Endothelial cell of umbilical vein (primary cell): ENCODE measurements at regions not wholly inside any gene's neighbourhood (a gene's known extent, or its start where the extent isn't known, plus 50 kb on each side); places are given as distances from the start of the nearest gene placed in this dataset.

Experiments
- BruUV-seq: library from RNA; stranded (reverse); fragments of 400-500 nt; replicated peaks from 2 replicates; lab custom pipeline; 2021; lab: Mats Ljungman, UMichigan
- CTCF ChIA-PET: fragments of 300-600, 350-600 bp; sonication (Branson Sonifier 250); formaldehyde crosslinking; loops from one replicate; lab custom pipeline; 2021; ENCODE audit warnings: antibody characterized with exemption, inconsistent platforms; lab: Charles Lee
- POLR2A ChIA-PET: fragments of 300-600, 350-600 bp; sonication (Branson Sonifier 250); formaldehyde crosslinking; loops from one replicate; lab custom pipeline; 2021; ENCODE audit warnings: antibody characterized with exemption, inconsistent platforms; lab: Charles Lee
- DNase-seq: peaks from one replicate; pipeline ENCODE4 v3.0.0-alpha.2; 2011; ENCODE audit warnings: low read depth, low spot score
- FAIRE-seq: peaks from 2 replicates; lab custom pipeline; 2011; peaks lifted over from hg19 to GRCh38; lab: Jason Lieb, UNC
- H2AFZ ChIP-seq: 2 replicates; pipeline ENCODE4 v1.6.0; 2012; ENCODE audit warnings: low read depth, low read length, control low read depth, inconsistent platforms
- H3K27ac ChIP-seq: 2 replicates; pipeline ENCODE4 v1.5.1; 2011; ENCODE audit warnings: low read depth, mild to moderate bottlenecking, control low read depth, low read length, moderate library complexity; ENCODE audit not compliant: insufficient read depth
- H3K27me3 ChIP-seq, 2 experiments: 2 replicates each; pipeline versions ENCODE4 v1.6.0 to v1.6.1; 2011; ENCODE audit warnings: low read length in 2 of 2, mixed read lengths in 1 of 2; ENCODE audit not compliant: control insufficient read depth in 2 of 2, insufficient read depth in 2 of 2
- H3K36me3 ChIP-seq, 2 experiments: 2 replicates in 1 of 2; 3 replicates in 1 of 2; pipeline ENCODE4 v1.5.1; 2011; ENCODE audit warnings: low read length in 2 of 2, mild to moderate bottlenecking in 1 of 2, moderate library complexity in 1 of 2; ENCODE audit not compliant: control insufficient read depth in 2 of 2, insufficient read depth in 2 of 2; ENCODE audit errors: extremely low read depth in 1 of 2
- H3K4me1 ChIP-seq: 3 replicates; pipeline ENCODE4 v1.5.1; 2011; ENCODE audit warnings: mild to moderate bottlenecking, low read length; ENCODE audit not compliant: control insufficient read depth, insufficient read depth; ENCODE audit errors: extremely low read depth
- H3K4me2 ChIP-seq: 2 replicates; pipeline ENCODE4 v1.6.1; 2011; ENCODE audit warnings: low read length, control low read depth, mixed read lengths; ENCODE audit not compliant: insufficient read depth
- H3K4me3 ChIP-seq, 3 experiments: fragments of 200-600 bp in 1 of 3; sonication (generic), shearing (Covaris generic) in 1 of 3; replicated peaks in 1 of 3; 2 replicates each; pipeline ENCODE4 v1.5.1; 2011 to 2016; ENCODE audit warnings: control low read depth in 3 of 3, low read length in 3 of 3, mild to moderate bottlenecking in 2 of 3, inconsistent platforms in 1 of 3, low read depth in 1 of 3, moderate library complexity in 1 of 3; ENCODE audit not compliant: insufficient read depth in 1 of 3
- H3K79me2 ChIP-seq: 2 replicates; pipeline ENCODE4 v1.6.0; 2012; ENCODE audit warnings: low read length, inconsistent platforms; ENCODE audit not compliant: control insufficient read depth, insufficient read depth
- H3K9ac ChIP-seq: replicated peaks from 2 replicates; pipeline ENCODE3; 2011; ENCODE audit warnings: low read length, control low read depth; ENCODE audit not compliant: insufficient read depth; ENCODE audit errors: extremely low read depth
- H3K9me1 ChIP-seq: replicated peaks from 3 replicates; pipeline ENCODE4 v1.6.0; 2011; ENCODE audit warnings: mild to moderate bottlenecking, low read length; ENCODE audit not compliant: control insufficient read depth, insufficient read depth; ENCODE audit errors: extremely low read depth
- H3K9me3 ChIP-seq: replicated peaks from 2 replicates; pipeline ENCODE4 v1.5.1; 2012; ENCODE audit warnings: low read length, inconsistent platforms; ENCODE audit not compliant: control insufficient read depth, insufficient read depth
- H4K20me1 ChIP-seq: replicated peaks from 2 replicates; pipeline ENCODE3; 2011; ENCODE audit warnings: mild to moderate bottlenecking, low read length; ENCODE audit not compliant: control insufficient read depth, insufficient read depth; ENCODE audit errors: extremely low read depth
- CTCF ChIP-seq, 2 donors: IDR thresholded peaks; 1 replicate in 1 of 2; 2 replicates in 1 of 2; pipeline ENCODE4 v1.5.1; 2011; ENCODE audit warnings: low read length in 2 of 2, mild to moderate bottlenecking in 2 of 2, moderate library complexity in 2 of 2, control low read depth in 1 of 2, inconsistent platforms in 1 of 2, low read depth in 1 of 2; ENCODE audit not compliant: insufficient read depth in 1 of 2; ENCODE audit errors: extremely low read depth in 1 of 2
- EZH2 ChIP-seq: IDR thresholded peaks from 2 replicates; pipeline ENCODE4 v1.6.1; 2012; ENCODE audit warnings: borderline replicate concordance, low read depth, mild to moderate bottlenecking, moderate library complexity, low read length, inconsistent platforms; ENCODE audit not compliant: severe bottlenecking
- FOS ChIP-seq: IDR thresholded peaks from 2 replicates; pipeline ENCODE4 v1.6.1; 2011; ENCODE audit warnings: mild to moderate bottlenecking, low read length, moderate library complexity, borderline replicate concordance; ENCODE audit not compliant: insufficient read depth
- GATA2 ChIP-seq: IDR thresholded peaks from 2 replicates; pipeline ENCODE4 v1.7.0; 2011; ENCODE audit warnings: low read depth, mild to moderate bottlenecking, moderate library complexity, mixed read lengths, low read length; ENCODE audit not compliant: insufficient read length, insufficient read depth
- JUN ChIP-seq: IDR thresholded peaks from 2 replicates; pipeline ENCODE4 v1.6.1; 2011; ENCODE audit warnings: borderline replicate concordance, low read depth; ENCODE audit not compliant: insufficient read length, insufficient read depth
- MAX ChIP-seq: IDR thresholded peaks from 2 replicates; pipeline ENCODE4 v1.6.1; 2011; ENCODE audit not compliant: insufficient read depth, insufficient read length
- MYC ChIP-seq: IDR thresholded peaks from one replicate; pipeline ENCODE4 v1.6.1; 2011; ENCODE audit warnings: mild to moderate bottlenecking, low read depth, low read length
- POLR2A ChIP-seq: IDR thresholded peaks from 2 replicates; pipeline ENCODE4 v1.6.1; 2012; ENCODE audit warnings: low read depth, mild to moderate bottlenecking, control low read depth, low read length
- POLR2AphosphoS5 ChIP-seq: IDR thresholded peaks from 2 replicates; pipeline ENCODE4 v1.6.1; 2012; ENCODE audit warnings: low read depth, mild to moderate bottlenecking, control low read depth, low read length, moderate library complexity; ENCODE audit not compliant: insufficient read depth
- dilution Hi-C: fragments of 300-500 bp; cut with MboI; formaldehyde crosslinking; loops from one replicate; pipeline ENCODE4 v1.15.0; 2019; ENCODE audit warnings: low sequenced_read_pairs; ENCODE audit not compliant: extremely low pct_ligation_motif_present
- intact Hi-C: fragments of 100-400 bp; cut with micrococcal nuclease; formaldehyde crosslinking; loops from one replicate; pipeline ENCODE4 v1.10.0; 2022

- Histone ChIP-seq H3K4me1 (no peaks in the 10 kb centered on the region), H3K9me3 (no peaks in the 10 kb centered on the region)
- no peak for DNase-seq
Observed at GRCh38 chr4:160136021-160136420, 1033.1 kb downstream of the RAPGEF2 start.

More at GRCh38 chr4:160136021-160136420, 1033.1 kb downstream of the RAPGEF2 start:
- no peaks in the 10 kb centered on the region for H3K9me1 ChIP-seq
- no peak for FAIRE-seq
- H4K20me1 ChIP-seq = no peaks in the 10 kb centered on the region
- intact Hi-C loops = no loop called here
- CTCF ChIA-PET = no interaction called here
- no peaks in the 10 kb centered on the region for H3K27me3 ChIP-seq
- H2AFZ ChIP-seq = no peak overlapping the region
- H3K79me2 ChIP-seq = no peaks in the 10 kb centered on the region
- BruUV-seq = no TSS peak
- dilution Hi-C loops = no loop called here
- POLR2A ChIA-PET = no interaction called here
- H3K4me2 ChIP-seq = no peak overlapping the region
- H3K9ac ChIP-seq = no peak overlapping the region
- H3K27ac ChIP-seq = no peak overlapping the region
- TF ChIP-seq MAX = no peak
- TF ChIP-seq FOS = no peak
- TF ChIP-seq JUN = no peak
- no peak for TF ChIP-seq POLR2A
- TF ChIP-seq CTCF (IDR thresholded peaks at IDR 0.05; ENCODE audit: extremely low read depth in 1 of 2, insufficient read depth in 1 of 2, low read depth in 1 of 2, low read length in 2 of 2) = no peak
- no peak for TF ChIP-seq GATA2
- TF ChIP-seq POLR2AphosphoS5 = no peak
- no peak for TF ChIP-seq MYC
- TF ChIP-seq EZH2 = no peak
- no peak overlapping the region for H3K4me3 ChIP-seq
- H3K36me3 ChIP-seq = no peaks in the 10 kb centered on the region
